ENCODE measurements at regions not wholly inside any gene's neighbourhood (a gene's known extent, or its start where the extent isn't known, plus 50 kb on each side); places are given as distances from the start of the nearest gene placed in this dataset.
"Not testable (repeated sequence)": the region's sequence is repeated elsewhere in the genome, so short reads cannot be mapped to it uniquely, and the experiment has no call there.

GRCh38 chrX:7372825-7373525 is 225.0 kb upstream of the PUDP start:
- DNase-seq = no peak

- DNase-seq = no peak
Measured at GRCh38 chrX:7362111-7362510, 214.2 kb upstream of the PUDP start.

GRCh38 chrX:7351926-7352325 is 204.0 kb upstream of the PUDP start:
- no peak for DNase-seq

GRCh38 chrX:7347465-7347864 is 199.5 kb upstream of the PUDP start:
- DNase-seq = no peak

- DNase-seq = no peak
Measured at GRCh38 chrX:7346021-7346420, 198.1 kb upstream of the PUDP start.

GRCh38 chrX:7343181-7343580 is 195.2 kb upstream of the PUDP start:
- DNase-seq = no peak

GRCh38 chrX:7335816-7336362 is 187.9 kb upstream of the PUDP start:
- DNase-seq = not testable (repeated sequence)

- no peak for DNase-seq
Measured at GRCh38 chrX:7334253-7334935, 186.4 kb upstream of the PUDP start.

GRCh38 chrX:7330971-7331746 is 183.2 kb upstream of the PUDP start:
- DNase-seq = no peak

- no peak for DNase-seq
Measured at GRCh38 chrX:7330556-7330955, 182.6 kb upstream of the PUDP start.

- no peak for DNase-seq
Measured at GRCh38 chrX:7318661-7319060, 170.7 kb upstream of the PUDP start.

- no peak for DNase-seq
Measured at GRCh38 chrX:7318241-7318640, 170.3 kb upstream of the PUDP start.

- DNase-seq = no peak
Measured at GRCh38 chrX:7316887-7317286, 168.9 kb upstream of the PUDP start.

- no peak for DNase-seq
Measured at GRCh38 chrX:7316280-7316679, 168.3 kb upstream of the PUDP start.

- DNase-seq = no peak
Measured at GRCh38 chrX:7314425-7314824, 166.5 kb upstream of the PUDP start.

GRCh38 chrX:7307720-7308119 is 159.8 kb upstream of the PUDP start:
- no peak for DNase-seq

GRCh38 chrX:7294483-7294882 is 146.5 kb upstream of the PUDP start:
- DNase-seq = no peak

- no peak for DNase-seq
Measured at GRCh38 chrX:7286168-7286837, 138.3 kb upstream of the PUDP start.

- no peak for DNase-seq
Measured at GRCh38 chrX:7285765-7286164, 137.8 kb upstream of the PUDP start.

GRCh38 chrX:7283741-7284140 is 135.8 kb upstream of the PUDP start:
- no peak for DNase-seq

- DNase-seq = no peak
Measured at GRCh38 chrX:7280520-7280919, 132.6 kb upstream of the PUDP start.

- DNase-seq = no peak
Measured at GRCh38 chrX:7272346-7272745, 124.4 kb upstream of the PUDP start.

GRCh38 chrX:7270933-7271332 is 123.0 kb upstream of the PUDP start:
- DNase-seq = no peak

Measured in activated CD4-positive, alpha-beta T cell treated with anti-CD3 and anti-CD28 coated beads, Interleukin-2, Interleukin-6, amounts not matched to agents 100 ng/mL and 50 ng/mL, durations not matched to agents 16 hours and 8 hours (primary cell).